H9 (cell line): ENCODE measurements at regions not wholly inside any gene's neighbourhood (a gene's known extent, or its start where the extent isn't known, plus 50 kb on each side); places are given as distances from the start of the nearest gene placed in this dataset.

Experiments used
- DNase-seq: peaks from one replicate; pipeline ENCODE4 v3.0.0-alpha.2; 2017
- H2AFZ ChIP-seq: one replicate; pipeline ENCODE4 v1.6.1; 2013; ENCODE audit warnings: mild to moderate bottlenecking, low read length, control low read depth, moderate library complexity
- H2AK5ac ChIP-seq: 2 replicates; pipeline ENCODE4 v1.6.1; 2013; ENCODE audit warnings: low read length, control low read depth, mixed read lengths; ENCODE audit not compliant: insufficient read length
- H2BK120ac ChIP-seq: one replicate; pipeline ENCODE4 v1.6.1; 2013; ENCODE audit warnings: low read depth, mild to moderate bottlenecking, low read length, control low read depth, inconsistent platforms; ENCODE audit not compliant: poor library complexity, severe bottlenecking
- H2BK12ac ChIP-seq: 2 replicates; pipeline ENCODE4 v1.6.1; 2013; ENCODE audit warnings: low read length, control low read depth, mixed read lengths, low read depth; ENCODE audit not compliant: insufficient read length
- H2BK15ac ChIP-seq: 2 replicates; pipeline ENCODE4 v1.6.1; 2013; ENCODE audit warnings: low read depth, low read length, control low read depth
- H2BK20ac ChIP-seq: one replicate; pipeline ENCODE4 v1.6.1; 2013; ENCODE audit warnings: low read depth, mild to moderate bottlenecking, low read length, control low read depth, inconsistent platforms; ENCODE audit not compliant: poor library complexity, severe bottlenecking
- H2BK5ac ChIP-seq: 2 replicates; pipeline ENCODE4 v1.6.1; 2013; ENCODE audit warnings: low read length, control low read depth, mixed read lengths; ENCODE audit not compliant: insufficient read length
- H3K14ac ChIP-seq: 2 replicates; pipeline ENCODE4 v1.6.1; 2013; ENCODE audit warnings: low read length, control low read depth; ENCODE audit not compliant: insufficient read depth
- H3K18ac ChIP-seq: 2 replicates; pipeline ENCODE4 v1.6.1; 2013; ENCODE audit warnings: low read depth, mild to moderate bottlenecking, mixed read lengths, low read length, control low read depth; ENCODE audit not compliant: insufficient read length
- H3K23ac ChIP-seq: 2 replicates; pipeline ENCODE4 v1.6.1; 2013; ENCODE audit warnings: low read length, control low read depth, mixed read lengths, low read depth; ENCODE audit not compliant: insufficient read length
- H3K23me2 ChIP-seq: 2 replicates; pipeline ENCODE4 v1.6.1; 2013; ENCODE audit warnings: low read depth, mild to moderate bottlenecking, mixed read lengths, low read length, control low read depth; ENCODE audit not compliant: insufficient read length, poor library complexity, severe bottlenecking
- H3K27ac ChIP-seq: 2 replicates; pipeline ENCODE4 v1.5.1; 2013; ENCODE audit warnings: low read length, control low read depth, mixed read lengths, low read depth; ENCODE audit not compliant: insufficient read length
- H3K27me3 ChIP-seq: 2 replicates; pipeline ENCODE4 v1.6.1; 2013; ENCODE audit warnings: low read length, control low read depth, inconsistent platforms; ENCODE audit not compliant: insufficient read depth
- H3K4ac ChIP-seq: 2 replicates; pipeline ENCODE4 v1.6.1; 2013; ENCODE audit warnings: low read depth, mild to moderate bottlenecking, control low read depth, inconsistent platforms, low read length, moderate library complexity
- H3K4me1 ChIP-seq: 2 replicates; pipeline ENCODE4 v1.6.1; 2013; ENCODE audit warnings: low read length, control low read depth, inconsistent platforms; ENCODE audit not compliant: insufficient read depth
- H3K4me2 ChIP-seq: 2 replicates; pipeline ENCODE4 v1.6.1; 2013; ENCODE audit warnings: low read length, control low read depth, mixed read lengths; ENCODE audit not compliant: insufficient read length, insufficient read depth
- H3K56ac ChIP-seq: 2 replicates; pipeline ENCODE4 v1.6.1; 2013; ENCODE audit warnings: low read depth, mild to moderate bottlenecking, mixed read lengths, low read length, control low read depth; ENCODE audit not compliant: insufficient read length
- H3K79me1 ChIP-seq: 2 replicates; pipeline ENCODE4 v1.6.1; 2013; ENCODE audit warnings: low read depth, mild to moderate bottlenecking, moderate library complexity, low read length, control low read depth, inconsistent platforms; ENCODE audit not compliant: insufficient read depth, poor library complexity, severe bottlenecking
- H3K79me2 ChIP-seq: 2 replicates; pipeline ENCODE4 v1.6.1; 2013; ENCODE audit warnings: low read length, control low read depth, inconsistent platforms; ENCODE audit not compliant: insufficient read depth
- H3K9ac ChIP-seq: 2 replicates; pipeline ENCODE4 v1.6.1; 2013; ENCODE audit warnings: low read length, control low read depth, mixed read lengths; ENCODE audit not compliant: insufficient read length; ENCODE audit errors: extremely low read depth
- H3K9me3 ChIP-seq: one replicate; pipeline ENCODE4 v1.6.1; 2013; ENCODE audit warnings: low read depth, low read length, inconsistent platforms; ENCODE audit not compliant: control insufficient read depth
- H3T11ph ChIP-seq: one replicate; pipeline ENCODE4 v1.6.1; 2013; ENCODE audit warnings: mild to moderate bottlenecking, low read length, control low read depth, inconsistent platforms
- H4K20me1 ChIP-seq: one replicate; pipeline ENCODE4 v1.6.1; 2013; ENCODE audit not compliant: control insufficient read depth, insufficient read length, insufficient read depth
- H4K5ac ChIP-seq: 2 replicates; pipeline ENCODE4 v1.6.1; 2013; ENCODE audit warnings: low read depth, mild to moderate bottlenecking, mixed read lengths, low read length, control low read depth; ENCODE audit not compliant: insufficient read length
- H4K8ac ChIP-seq: replicated peaks from 2 replicates; pipeline ENCODE4 v1.6.1; 2013; ENCODE audit warnings: low read length, control low read depth, mixed read lengths, low read depth; ENCODE audit not compliant: insufficient read length
- H4K91ac ChIP-seq: 2 replicates; pipeline ENCODE4 v1.6.1; 2013; ENCODE audit warnings: low read depth, mild to moderate bottlenecking, moderate library complexity, mixed read lengths, low read length, control low read depth; ENCODE audit not compliant: insufficient read length
- H3K27ac Mint-ChIP-seq, 3 experiments: 2 replicates in 2 of 3; 3 replicates in 1 of 3; pipeline ENCODE4 v1.8.0; 2020 to 2021; ENCODE audit warnings: mixed read lengths in 3 of 3, mild to moderate bottlenecking in 1 of 3, moderate library complexity in 1 of 3
- H3K27me3 Mint-ChIP-seq: 2 replicates; pipeline ENCODE4 v1.8.0; 2021; ENCODE audit warnings: low read depth, mild to moderate bottlenecking, moderate library complexity, mixed read lengths
- H3K36me3 Mint-ChIP-seq, 3 experiments: 2 replicates in 2 of 3; 3 replicates in 1 of 3; pipeline ENCODE4 v1.8.0; 2020 to 2021; ENCODE audit warnings: low read depth in 3 of 3, mixed read lengths in 3 of 3; ENCODE audit not compliant: insufficient read depth in 1 of 3
- H3K4me1 Mint-ChIP-seq, 2 experiments: 2 replicates each; pipeline ENCODE4 v1.8.0; 2020; ENCODE audit warnings: mixed read lengths in 2 of 2
- H3K4me3 Mint-ChIP-seq, 2 experiments: 2 replicates in 1 of 2; 3 replicates in 1 of 2; pipeline ENCODE4 v1.8.0; 2020 to 2021; ENCODE audit warnings: mild to moderate bottlenecking in 2 of 2, mixed read lengths in 2 of 2, moderate library complexity in 1 of 2
- H3K9me3 Mint-ChIP-seq, 2 experiments: 2 replicates in 1 of 2; 3 replicates in 1 of 2; pipeline ENCODE4 v1.8.0; 2020; ENCODE audit warnings: mild to moderate bottlenecking in 2 of 2, mixed read lengths in 2 of 2, moderate library complexity in 1 of 2
- WGBS: extraction: QIAGEN DNeasy Blood & Tissue Kit; methylation state at CpG from one replicate; pipeline ENCODE4 v1.1.7; 2013; ENCODE audit warnings: missing lambda C conversion rate, low lambda C conversion rate, mixed read lengths; ENCODE audit not compliant: insufficient read length; ENCODE audit errors: extremely low coverage; 5-methylcytosine and 5-hydroxymethylcytosine counted together
- TF ChIP-seq, protein P1 (sequence below): fragments of 200-600 bp; sonication (generic); conservative IDR thresholded peaks from 3 replicates; pipeline ENCODE4 v1.8.0; 2021; ENCODE audit warnings: antibody characterized with exemption, mild to moderate bottlenecking

DNA sequence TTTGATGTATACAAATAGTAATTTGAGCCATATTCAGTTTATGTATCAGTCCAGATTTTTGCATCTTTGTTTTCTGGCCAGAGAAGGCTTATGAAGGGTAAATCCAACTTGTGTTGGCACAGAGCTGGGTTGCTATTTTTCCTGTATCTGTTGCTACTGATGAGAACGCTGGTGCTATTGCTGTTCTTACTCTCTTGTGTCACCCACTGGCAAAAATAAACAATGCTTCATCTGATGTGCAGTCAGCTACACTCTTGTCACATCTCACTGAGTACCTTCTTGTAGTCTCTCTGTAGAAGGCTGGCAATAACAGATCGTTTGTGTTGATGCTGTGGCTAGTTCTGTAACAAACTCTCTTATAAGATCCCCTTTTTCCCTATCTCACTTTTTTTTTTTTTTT, 323.4 kb downstream of the CDH19 start:
- Histone ChIP-seq H2BK12ac (no peak overlapping the region), H4K8ac (no peak overlapping the region), H2BK20ac (no peak overlapping the region), H2AK5ac (no peak overlapping the region), H3K79me2 (no peaks in the 10 kb centered on the region), H3K9me3 (peaks cover under 1% of the 10 kb centered on the region), H4K91ac (no peak overlapping the region), H2AFZ (no peak overlapping the region), H4K20me1 (no peaks in the 10 kb centered on the region), H2BK5ac (no peak overlapping the region), H3T11ph (no peak overlapping the region), H3K18ac (no peak overlapping the region), H3K4ac (no peak overlapping the region), H3K4me1 (no peaks in the 10 kb centered on the region), H3K23ac (no peak overlapping the region), H3K56ac (no peak overlapping the region), H3K23me2 (no peaks in the 10 kb centered on the region), H2BK15ac (no peak overlapping the region), H3K27ac (no peak overlapping the region), H3K27me3 (no peaks in the 10 kb centered on the region), H3K79me1 (no peaks in the 10 kb centered on the region), H3K14ac (no peak overlapping the region), H4K5ac (no peak overlapping the region), H2BK120ac (no peak overlapping the region), H3K4me2 (no peak overlapping the region), H3K9ac (no peak overlapping the region)
- Mint-ChIP-seq H3K9me3 (peaks cover 9 to 11% of the 10 kb centered on the region in 2 experiments), H3K27me3 (no peaks in the 10 kb centered on the region), H3K27ac (no peak overlapping the region), H3K4me1 (no peaks in the 10 kb centered on the region), H3K4me3 (no peak overlapping the region), H3K36me3 (peaks cover 9 to 13% (median 9%) of the 10 kb centered on the region in 3 experiments)
- no peak for DNase-seq
- TF ChIP-seq, protein P1, sequence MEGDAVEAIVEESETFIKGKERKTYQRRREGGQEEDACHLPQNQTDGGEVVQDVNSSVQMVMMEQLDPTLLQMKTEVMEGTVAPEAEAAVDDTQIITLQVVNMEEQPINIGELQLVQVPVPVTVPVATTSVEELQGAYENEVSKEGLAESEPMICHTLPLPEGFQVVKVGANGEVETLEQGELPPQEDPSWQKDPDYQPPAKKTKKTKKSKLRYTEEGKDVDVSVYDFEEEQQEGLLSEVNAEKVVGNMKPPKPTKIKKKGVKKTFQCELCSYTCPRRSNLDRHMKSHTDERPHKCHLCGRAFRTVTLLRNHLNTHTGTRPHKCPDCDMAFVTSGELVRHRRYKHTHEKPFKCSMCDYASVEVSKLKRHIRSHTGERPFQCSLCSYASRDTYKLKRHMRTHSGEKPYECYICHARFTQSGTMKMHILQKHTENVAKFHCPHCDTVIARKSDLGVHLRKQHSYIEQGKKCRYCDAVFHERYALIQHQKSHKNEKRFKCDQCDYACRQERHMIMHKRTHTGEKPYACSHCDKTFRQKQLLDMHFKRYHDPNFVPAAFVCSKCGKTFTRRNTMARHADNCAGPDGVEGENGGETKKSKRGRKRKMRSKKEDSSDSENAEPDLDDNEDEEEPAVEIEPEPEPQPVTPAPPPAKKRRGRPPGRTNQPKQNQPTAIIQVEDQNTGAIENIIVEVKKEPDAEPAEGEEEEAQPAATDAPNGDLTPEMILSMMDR: no peak
- no CpG with 5 or more reads among the region's 2 CpGs for WGBS
